ENCODE measurements at regions not wholly inside any gene's neighbourhood (a gene's known extent, or its start where the extent isn't known, plus 50 kb on each side); places are given as distances from the start of the nearest gene placed in this dataset.

- DNase-seq, result no peak
Measured at GRCh38 chr2:38446906-38447561, 70.0 kb upstream of the ATL2 start.

GRCh38 chr2:38446418-38446817 is 69.3 kb upstream of the ATL2 start:
- no peak for DNase-seq

- peak in 1 of 2 experiments; percentile 10 for DNase-seq
Measured at GRCh38 chr2:38444247-38444646, 67.2 kb upstream of the ATL2 start.

- peak; percentile 21 to 69 for DNase-seq
Measured at GRCh38 chr2:38442643-38443541, 65.8 kb upstream of the ATL2 start.

- no peak for DNase-seq
Measured at GRCh38 chr2:38441346-38441745, 64.3 kb upstream of the ATL2 start.

GRCh38 chr2:38440655-38441054 is 63.6 kb upstream of the ATL2 start:
- no peak for DNase-seq

GRCh38 chr2:38439863-38440262 is 62.8 kb upstream of the ATL2 start:
- no peak for DNase-seq

GRCh38 chr2:38438883-38439612 is 62.0 kb upstream of the ATL2 start:
- no peak for DNase-seq

GRCh38 chr2:38438133-38438882 is 61.2 kb upstream of the ATL2 start:
- DNase-seq, result no peak

- no peak for DNase-seq
Measured at GRCh38 chr2:38436227-38436664, 59.2 kb upstream of the ATL2 start.

- no peak for DNase-seq
Measured at GRCh38 chr2:38435775-38436174, 58.7 kb upstream of the ATL2 start.

GRCh38 chr2:38434595-38434994 is 57.5 kb upstream of the ATL2 start:
- no peak for DNase-seq

- DNase-seq, result no peak
Measured at GRCh38 chr2:38433607-38433975, 56.5 kb upstream of the ATL2 start.

GRCh38 chr2:38432820-38433606 is 55.9 kb upstream of the ATL2 start:
- no peak for DNase-seq

- DNase-seq, result no peak
Measured at GRCh38 chr2:38430597-38431207, 53.6 kb upstream of the ATL2 start.

GRCh38 chr2:38430196-38430595 is 53.1 kb upstream of the ATL2 start:
- no peak for DNase-seq

- DNase-seq, result no peak
Measured at GRCh38 chr2:38427936-38428335, 50.9 kb upstream of the ATL2 start.

GRCh38 chr2:38427054-38427453 is 50.0 kb upstream of the ATL2 start:
- DNase-seq, result no peak
